OCI-LY3 (cell line): ENCODE measurements at regions not wholly inside any gene's neighbourhood (a gene's known extent, or its start where the extent isn't known, plus 50 kb on each side); places are given as distances from the start of the nearest gene placed in this dataset.
"Not testable (repeated sequence)": the region's sequence is repeated elsewhere in the genome, so short reads cannot be mapped to it uniquely, and the experiment has no call there.

Experiments used
- CTCF ChIP-seq: fragments of 200-600, 300-600 bp; sonication (generic); IDR thresholded peaks from 2 replicates; pipeline ENCODE4 v1.5.1; 2014; ENCODE audit warnings: antibody characterized with exemption, low read length, low read depth
- EZH2phosphoT487 ChIP-seq: fragments of 200-600 bp; shearing (Covaris generic); IDR thresholded peaks from 2 replicates; pipeline ENCODE4 v1.6.1; 2018; ENCODE audit warnings: antibody characterized with exemption, mixed run types, low read depth

GRCh38 chr3:72027728-72028127 lies 242.8 kb upstream of the PROK2 start:
- TF ChIP-seq CTCF, EZH2phosphoT487: not testable (repeated sequence)
